T-helper 9 cell (primary cell): ENCODE measurements at regions not wholly inside any gene's neighbourhood (a gene's known extent, or its start where the extent isn't known, plus 50 kb on each side); places are given as distances from the start of the nearest gene placed in this dataset.
A peak's percentile ranks its signal among the peaks of the same experiment; 100 is the strongest.

Experiments used
- DNase-seq: peaks from one replicate; pipeline ENCODE4 v3.0.0-alpha.2; 2020

GRCh38 chr3:10743366-10744097 is 72.5 kb upstream of the SLC6A11 start:
- DNase-seq = no peak

GRCh38 chr3:10744098-10744465 is 71.9 kb upstream of the SLC6A11 start:
- DNase-seq = no peak

GRCh38 chr3:10745392-10745791 is 70.6 kb upstream of the SLC6A11 start:
- DNase-seq = no peak

- no peak for DNase-seq
Observed at GRCh38 chr3:10746001-10746400, 70.0 kb upstream of the SLC6A11 start.

- DNase-seq = no peak
Observed at GRCh38 chr3:10746684-10747083, 69.3 kb upstream of the SLC6A11 start.

GRCh38 chr3:10747341-10747740 is 68.7 kb upstream of the SLC6A11 start:
- DNase-seq = no peak

- DNase-seq = no peak
Observed at GRCh38 chr3:10748040-10748439, 68.0 kb upstream of the SLC6A11 start.

- DNase-seq = peak; percentile 22
Observed at GRCh38 chr3:10753964-10754363, 62.1 kb upstream of the SLC6A11 start.

GRCh38 chr3:10756546-10756945 is 59.5 kb upstream of the SLC6A11 start:
- no peak for DNase-seq

- DNase-seq = no peak
Observed at GRCh38 chr3:10757021-10757820, 58.8 kb upstream of the SLC6A11 start.

GRCh38 chr3:10757821-10758130 is 58.3 kb upstream of the SLC6A11 start:
- DNase-seq = no peak

GRCh38 chr3:10758304-10759037 is 57.6 kb upstream of the SLC6A11 start:
- peak; percentile 19 for DNase-seq

- no peak for DNase-seq
Observed at GRCh38 chr3:10759495-10759894, 56.5 kb upstream of the SLC6A11 start.

- no peak for DNase-seq
Observed at GRCh38 chr3:10760199-10760598, 55.8 kb upstream of the SLC6A11 start.

- DNase-seq = no peak
Observed at GRCh38 chr3:10761583-10761982, 54.4 kb upstream of the SLC6A11 start.

GRCh38 chr3:10762116-10762515 is 53.9 kb upstream of the SLC6A11 start:
- no peak for DNase-seq

- no peak for DNase-seq
Observed at GRCh38 chr3:10762611-10763247, 53.3 kb upstream of the SLC6A11 start.

- no peak for DNase-seq
Observed at GRCh38 chr3:10763248-10763620, 52.8 kb upstream of the SLC6A11 start.

- DNase-seq = no peak
Observed at GRCh38 chr3:10763817-10764258, 52.2 kb upstream of the SLC6A11 start.

- DNase-seq = no peak
Observed at GRCh38 chr3:10764259-10765051, 51.6 kb upstream of the SLC6A11 start.

GRCh38 chr3:10766049-10766705 is 49.9 kb upstream of the SLC6A11 start:
- DNase-seq = no peak
